ENCODE measurements at regions not wholly inside any gene's neighbourhood (a gene's known extent, or its start where the extent isn't known, plus 50 kb on each side); places are given as distances from the start of the nearest gene placed in this dataset.

DNA sequence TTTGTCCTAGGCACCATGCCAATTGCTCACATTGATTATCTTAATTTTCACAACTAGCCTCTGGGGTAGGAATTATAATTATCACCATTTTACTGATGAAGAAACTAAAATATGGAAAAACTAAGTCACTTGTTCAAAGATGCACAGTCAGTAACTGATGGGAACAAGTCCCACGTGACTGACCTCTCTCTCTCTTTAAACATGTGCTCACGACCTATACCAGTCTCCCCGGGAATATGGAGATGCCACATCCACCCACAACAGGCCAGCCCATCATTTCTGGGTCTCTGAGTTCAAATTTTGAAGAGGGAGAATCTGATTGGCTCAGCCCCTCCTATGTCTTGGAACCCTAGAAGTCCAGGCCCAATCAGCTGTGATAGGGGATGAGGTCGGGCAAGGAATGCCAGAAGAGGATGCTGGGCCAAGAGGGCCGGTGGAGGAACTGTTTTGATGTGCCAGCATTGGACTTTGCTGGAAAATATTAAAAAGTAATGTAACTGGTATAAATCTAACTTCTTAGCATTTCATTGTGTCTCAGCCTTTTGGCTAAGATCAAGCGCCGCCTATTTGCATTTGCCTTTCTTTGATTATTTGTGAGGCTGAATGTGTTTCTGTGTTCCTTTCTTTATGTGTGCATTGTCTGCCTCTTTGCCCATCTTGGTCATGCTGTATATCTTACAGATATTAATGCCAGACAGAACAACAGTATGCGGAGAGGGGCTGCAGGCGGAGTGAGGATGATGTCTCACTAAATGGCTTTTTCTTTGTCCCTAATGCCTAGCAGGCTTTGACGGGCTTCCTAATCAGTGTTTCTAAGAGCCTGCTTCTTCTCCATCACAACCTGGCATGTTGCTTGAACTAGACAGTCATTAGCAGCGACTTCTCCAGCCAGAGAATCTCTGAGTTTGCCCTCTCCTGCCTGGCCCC lies 126.6 kb downstream of the VEGFA start:
- no peak for TF ChIP-seq CTCF (IDR thresholded peaks at IDR 0.05; ENCODE audit: insufficient read depth, low read length, poor library complexity, severe bottlenecking)
- no peak for TF ChIP-seq EZH2phosphoT487 (conservative IDR thresholded peaks at IDR 0.05; ENCODE audit: low read length)
- Histone ChIP-seq H3K9me3 (ENCODE audit: insufficient read depth, low read length) (no peaks in the 10 kb centered on the region), H3K4me3 (ENCODE audit: insufficient read depth, low read length, poor library complexity, severe bottlenecking) (no peak overlapping the region), H3K9ac (ENCODE audit: low read length) (no peak overlapping the region), H3F3A (ENCODE audit: insufficient read depth) (no peaks in the 10 kb centered on the region), H3K36me3 (ENCODE audit: low read length) (no peaks in the 10 kb centered on the region), H3K4me2 (ENCODE audit: low read depth, low read length, poor library complexity, severe bottlenecking) (no peak overlapping the region), H3K27ac (ENCODE audit: low read depth, low read length) (no peak overlapping the region), H3K79me2 (ENCODE audit: insufficient read depth, low read length) (no peaks in the 10 kb centered on the region), H2AFZ (ENCODE audit: low read depth, low read length, severe bottlenecking) (no peak overlapping the region), H4K20me1 (ENCODE audit: low read depth, low read length) (no peaks in the 10 kb centered on the region), H3K9me2 (replicated peaks; ENCODE audit: insufficient read depth, low read length) (no peaks in the 10 kb centered on the region), H3K27me3 (ENCODE audit: low read length) (no peaks in the 10 kb centered on the region)

- no peak overlapping the region for H3K9ac ChIP-seq (ENCODE audit: low read length)
- no peaks in the 10 kb centered on the region for H3K27me3 ChIP-seq (ENCODE audit: low read length)
- no peaks in the 10 kb centered on the region for H3F3A ChIP-seq (ENCODE audit: insufficient read depth)
- H2AFZ ChIP-seq (ENCODE audit: low read depth, low read length, severe bottlenecking) = no peak overlapping the region
- no peak overlapping the region for H3K4me2 ChIP-seq (ENCODE audit: low read depth, low read length, poor library complexity, severe bottlenecking)
- no peaks in the 10 kb centered on the region for H3K9me2 ChIP-seq (replicated peaks; ENCODE audit: insufficient read depth, low read length)
- H3K27ac ChIP-seq (ENCODE audit: low read depth, low read length) = no peak overlapping the region
- H4K20me1 ChIP-seq (ENCODE audit: low read depth, low read length) = no peaks in the 10 kb centered on the region
- no peak overlapping the region for H3K4me3 ChIP-seq (ENCODE audit: insufficient read depth, low read length, poor library complexity, severe bottlenecking)
- TF ChIP-seq EZH2phosphoT487 (conservative IDR thresholded peaks at IDR 0.05; ENCODE audit: low read length) = no peak
- TF ChIP-seq CTCF (IDR thresholded peaks at IDR 0.05; ENCODE audit: insufficient read depth, low read length, poor library complexity, severe bottlenecking) = no peak
- no peaks in the 10 kb centered on the region for H3K36me3 ChIP-seq (ENCODE audit: low read length)
- no peaks in the 10 kb centered on the region for H3K9me3 ChIP-seq (ENCODE audit: insufficient read depth, low read length)
- H3K79me2 ChIP-seq (ENCODE audit: insufficient read depth, low read length) = no peaks in the 10 kb centered on the region
Measured at GRCh38 chr6:43895656-43896328, 125.8 kb downstream of the VEGFA start.

- Histone ChIP-seq H3K9me3 (ENCODE audit: insufficient read depth, low read length) (no peaks in the 10 kb centered on the region), H3K4me3 (ENCODE audit: insufficient read depth, low read length, poor library complexity, severe bottlenecking) (no peak overlapping the region), H3K9ac (ENCODE audit: low read length) (no peak overlapping the region), H3K36me3 (ENCODE audit: low read length) (no peaks in the 10 kb centered on the region), H3K27me3 (ENCODE audit: low read length) (no peaks in the 10 kb centered on the region), H3K4me2 (ENCODE audit: low read depth, low read length, poor library complexity, severe bottlenecking) (no peak overlapping the region), H4K20me1 (ENCODE audit: low read depth, low read length) (no peaks in the 10 kb centered on the region), H3F3A (ENCODE audit: insufficient read depth) (no peaks in the 10 kb centered on the region), H2AFZ (ENCODE audit: low read depth, low read length, severe bottlenecking) (no peak overlapping the region), H3K9me2 (replicated peaks; ENCODE audit: insufficient read depth, low read length) (no peaks in the 10 kb centered on the region), H3K27ac (ENCODE audit: low read depth, low read length) (no peak overlapping the region), H3K79me2 (ENCODE audit: insufficient read depth, low read length) (no peaks in the 10 kb centered on the region)
- no peak for TF ChIP-seq CTCF (IDR thresholded peaks at IDR 0.05; ENCODE audit: insufficient read depth, low read length, poor library complexity, severe bottlenecking)
- no peak for TF ChIP-seq EZH2phosphoT487 (conservative IDR thresholded peaks at IDR 0.05; ENCODE audit: low read length)
Measured at GRCh38 chr6:43893073-43893472, 123.1 kb downstream of the VEGFA start.

Data from SU-DHL-6 (cell line).